ENCODE measurements at regions not wholly inside any gene's neighbourhood (a gene's known extent, or its start where the extent isn't known, plus 50 kb on each side); places are given as distances from the start of the nearest gene placed in this dataset.

DNA sequence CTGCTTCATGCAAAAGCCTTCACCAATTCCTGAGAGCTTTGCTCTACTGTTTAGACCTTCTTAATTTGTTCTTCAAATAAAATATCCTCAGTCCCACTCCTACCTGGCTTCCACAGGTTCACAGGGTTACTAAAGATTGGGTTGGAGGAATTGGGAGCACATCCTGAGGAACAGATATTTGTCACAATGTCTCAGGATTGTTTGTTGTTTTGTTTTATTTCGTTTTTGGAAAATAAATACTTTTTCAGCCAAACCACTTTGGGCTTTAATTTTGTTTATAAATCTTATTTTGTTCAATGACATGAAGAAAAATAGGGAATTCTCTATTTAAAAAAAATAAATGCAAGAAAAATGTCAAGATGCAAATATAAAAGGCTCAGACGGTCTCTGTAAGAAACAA, 249.0 kb downstream of the MEF2C start:
- TF ChIP-seq YY1 (IDR thresholded peaks at IDR 0.05) (no peak), SP1 (IDR thresholded peaks at IDR 0.05) (no peak), TAF1 (conservative IDR thresholded peaks at IDR 0.05) (no peak), EGR1 (IDR thresholded peaks at IDR 0.05; ENCODE audit: low read depth in 2 of 2) (no peak), GABPA (IDR thresholded peaks at IDR 0.05 in 1 of 2, conservative IDR thresholded peaks at IDR 0.05 in 1 of 2) (no peak), RXRA (IDR thresholded peaks at IDR 0.05) (no peak), FOXA1 (IDR thresholded peaks at IDR 0.05) (no peak), HNF4G (IDR thresholded peaks at IDR 0.05) (no peak), RAD21 (IDR thresholded peaks at IDR 0.05) (no peak)
- TF ChIP-seq, protein P1, sequence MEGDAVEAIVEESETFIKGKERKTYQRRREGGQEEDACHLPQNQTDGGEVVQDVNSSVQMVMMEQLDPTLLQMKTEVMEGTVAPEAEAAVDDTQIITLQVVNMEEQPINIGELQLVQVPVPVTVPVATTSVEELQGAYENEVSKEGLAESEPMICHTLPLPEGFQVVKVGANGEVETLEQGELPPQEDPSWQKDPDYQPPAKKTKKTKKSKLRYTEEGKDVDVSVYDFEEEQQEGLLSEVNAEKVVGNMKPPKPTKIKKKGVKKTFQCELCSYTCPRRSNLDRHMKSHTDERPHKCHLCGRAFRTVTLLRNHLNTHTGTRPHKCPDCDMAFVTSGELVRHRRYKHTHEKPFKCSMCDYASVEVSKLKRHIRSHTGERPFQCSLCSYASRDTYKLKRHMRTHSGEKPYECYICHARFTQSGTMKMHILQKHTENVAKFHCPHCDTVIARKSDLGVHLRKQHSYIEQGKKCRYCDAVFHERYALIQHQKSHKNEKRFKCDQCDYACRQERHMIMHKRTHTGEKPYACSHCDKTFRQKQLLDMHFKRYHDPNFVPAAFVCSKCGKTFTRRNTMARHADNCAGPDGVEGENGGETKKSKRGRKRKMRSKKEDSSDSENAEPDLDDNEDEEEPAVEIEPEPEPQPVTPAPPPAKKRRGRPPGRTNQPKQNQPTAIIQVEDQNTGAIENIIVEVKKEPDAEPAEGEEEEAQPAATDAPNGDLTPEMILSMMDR (IDR thresholded peaks at IDR 0.05; ENCODE audit: low read depth, low read length, missing input control) = no peak
- TF ChIP-seq, protein P2, sequence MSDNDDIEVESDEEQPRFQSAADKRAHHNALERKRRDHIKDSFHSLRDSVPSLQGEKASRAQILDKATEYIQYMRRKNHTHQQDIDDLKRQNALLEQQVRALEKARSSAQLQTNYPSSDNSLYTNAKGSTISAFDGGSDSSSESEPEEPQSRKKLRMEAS (IDR thresholded peaks at IDR 0.05) = no peak
- TF ChIP-seq, protein P3, sequence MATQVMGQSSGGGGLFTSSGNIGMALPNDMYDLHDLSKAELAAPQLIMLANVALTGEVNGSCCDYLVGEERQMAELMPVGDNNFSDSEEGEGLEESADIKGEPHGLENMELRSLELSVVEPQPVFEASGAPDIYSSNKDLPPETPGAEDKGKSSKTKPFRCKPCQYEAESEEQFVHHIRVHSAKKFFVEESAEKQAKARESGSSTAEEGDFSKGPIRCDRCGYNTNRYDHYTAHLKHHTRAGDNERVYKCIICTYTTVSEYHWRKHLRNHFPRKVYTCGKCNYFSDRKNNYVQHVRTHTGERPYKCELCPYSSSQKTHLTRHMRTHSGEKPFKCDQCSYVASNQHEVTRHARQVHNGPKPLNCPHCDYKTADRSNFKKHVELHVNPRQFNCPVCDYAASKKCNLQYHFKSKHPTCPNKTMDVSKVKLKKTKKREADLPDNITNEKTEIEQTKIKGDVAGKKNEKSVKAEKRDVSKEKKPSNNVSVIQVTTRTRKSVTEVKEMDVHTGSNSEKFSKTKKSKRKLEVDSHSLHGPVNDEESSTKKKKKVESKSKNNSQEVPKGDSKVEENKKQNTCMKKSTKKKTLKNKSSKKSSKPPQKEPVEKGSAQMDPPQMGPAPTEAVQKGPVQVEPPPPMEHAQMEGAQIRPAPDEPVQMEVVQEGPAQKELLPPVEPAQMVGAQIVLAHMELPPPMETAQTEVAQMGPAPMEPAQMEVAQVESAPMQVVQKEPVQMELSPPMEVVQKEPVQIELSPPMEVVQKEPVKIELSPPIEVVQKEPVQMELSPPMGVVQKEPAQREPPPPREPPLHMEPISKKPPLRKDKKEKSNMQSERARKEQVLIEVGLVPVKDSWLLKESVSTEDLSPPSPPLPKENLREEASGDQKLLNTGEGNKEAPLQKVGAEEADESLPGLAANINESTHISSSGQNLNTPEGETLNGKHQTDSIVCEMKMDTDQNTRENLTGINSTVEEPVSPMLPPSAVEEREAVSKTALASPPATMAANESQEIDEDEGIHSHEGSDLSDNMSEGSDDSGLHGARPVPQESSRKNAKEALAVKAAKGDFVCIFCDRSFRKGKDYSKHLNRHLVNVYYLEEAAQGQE (IDR thresholded peaks at IDR 0.05) = no peak
- TF ChIP-seq, protein P4, sequence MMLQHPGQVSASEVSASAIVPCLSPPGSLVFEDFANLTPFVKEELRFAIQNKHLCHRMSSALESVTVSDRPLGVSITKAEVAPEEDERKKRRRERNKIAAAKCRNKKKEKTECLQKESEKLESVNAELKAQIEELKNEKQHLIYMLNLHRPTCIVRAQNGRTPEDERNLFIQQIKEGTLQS (IDR thresholded peaks at IDR 0.05) = no peak
